AG20443 (cell line): ENCODE measurements at regions not wholly inside any gene's neighbourhood (a gene's known extent, or its start where the extent isn't known, plus 50 kb on each side); places are given as distances from the start of the nearest gene placed in this dataset.
A peak's percentile ranks its signal among the peaks of the same experiment; 100 is the strongest.

ENCODE experiments used
- DNase-seq: peaks from one replicate; pipeline ENCODE4 v3.0.0; 2012; ENCODE audit warnings: low spot score, mixed read lengths

- no peak for DNase-seq
Observed at GRCh38 chr1:220356981-220357850, 85.0 kb upstream of the RAB3GAP2 start.

- no peak for DNase-seq
Observed at GRCh38 chr1:220353229-220354012, 81.2 kb upstream of the RAB3GAP2 start.

- no peak for DNase-seq
Observed at GRCh38 chr1:220348211-220348610, 76.0 kb upstream of the RAB3GAP2 start.

DNA sequence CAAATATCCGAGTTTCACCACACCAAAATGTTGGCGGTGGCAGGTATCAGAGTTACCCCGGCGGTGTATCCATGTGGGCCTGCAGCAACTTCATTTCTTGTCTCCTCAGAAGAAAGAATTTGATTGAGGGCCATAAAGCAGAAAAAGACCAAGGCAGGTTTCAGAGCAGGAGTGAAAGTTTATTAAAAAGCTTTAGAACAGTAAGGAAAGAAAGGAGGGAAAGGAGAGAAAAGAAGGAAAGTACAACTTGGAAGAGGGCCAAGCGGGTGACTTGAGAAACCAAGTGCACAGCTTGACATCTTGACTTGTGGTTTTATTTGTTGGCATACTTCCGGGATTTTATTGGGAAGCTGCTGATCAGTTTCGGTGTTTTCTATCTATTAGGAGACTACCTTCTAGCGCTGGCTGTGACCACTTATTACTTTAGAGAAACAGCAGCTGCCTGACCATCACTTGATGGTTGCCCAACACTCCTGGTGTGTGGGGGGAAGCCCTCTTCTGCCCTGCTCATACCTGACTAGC, 75.5 kb upstream of the RAB3GAP2 start:
- DNase-seq = no peak

- DNase-seq = no peak
Observed at GRCh38 chr1:220344745-220345144, 72.5 kb upstream of the RAB3GAP2 start.

DNA sequence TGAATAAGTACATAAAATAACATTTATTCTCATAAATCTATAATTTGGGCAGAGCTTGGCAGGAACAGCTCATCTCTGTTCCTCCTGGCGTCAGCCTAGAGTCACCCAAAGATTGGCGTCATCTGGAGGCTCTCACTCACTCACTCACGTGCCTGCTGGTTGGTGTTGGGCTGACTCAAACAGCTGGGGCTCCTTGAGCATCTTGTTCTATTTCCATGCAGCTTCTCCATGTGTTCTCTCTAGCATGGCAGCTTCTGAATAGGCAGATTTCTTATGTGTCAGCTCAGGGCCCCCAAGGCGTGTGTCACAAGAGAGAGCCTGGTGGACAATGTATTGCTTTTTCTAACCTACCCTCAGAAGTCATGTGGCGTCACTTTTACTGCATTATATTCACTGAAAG, 70.6 kb upstream of the RAB3GAP2 start:
- DNase-seq = peak; percentile 16

- DNase-seq = no peak
Observed at GRCh38 chr1:220341126-220341525, 68.9 kb upstream of the RAB3GAP2 start.

GRCh38 chr1:220339581-220339980, 67.3 kb upstream of the RAB3GAP2 start:
- DNase-seq = no peak

- DNase-seq = no peak
Observed at GRCh38 chr1:220338759-220339158, 66.5 kb upstream of the RAB3GAP2 start.

GRCh38 chr1:220336391-220337031, 64.3 kb upstream of the RAB3GAP2 start:
- no peak for DNase-seq

DNA sequence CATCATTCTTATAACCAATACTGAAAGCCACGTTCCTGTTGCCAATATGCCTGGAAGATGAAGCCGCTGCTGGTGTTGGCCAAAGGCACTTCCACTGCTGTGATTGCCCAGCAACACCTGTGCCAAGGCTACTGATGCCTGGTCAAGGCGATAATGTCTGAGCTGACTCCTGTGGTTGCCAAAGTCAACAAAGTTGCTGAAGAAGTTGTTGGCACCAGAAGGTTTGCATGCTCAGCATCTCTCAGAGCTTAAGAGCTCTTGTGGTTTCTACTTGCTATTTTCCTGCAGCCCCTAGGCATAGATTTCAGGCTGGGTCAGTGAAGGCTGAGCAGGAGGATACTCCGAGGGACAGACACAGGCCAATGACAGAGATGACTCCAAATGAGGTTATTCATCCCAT, 63.4 kb upstream of the RAB3GAP2 start:
- no peak for DNase-seq

GRCh38 chr1:220331318-220331717, 59.1 kb upstream of the RAB3GAP2 start:
- DNase-seq = no peak

DNA sequence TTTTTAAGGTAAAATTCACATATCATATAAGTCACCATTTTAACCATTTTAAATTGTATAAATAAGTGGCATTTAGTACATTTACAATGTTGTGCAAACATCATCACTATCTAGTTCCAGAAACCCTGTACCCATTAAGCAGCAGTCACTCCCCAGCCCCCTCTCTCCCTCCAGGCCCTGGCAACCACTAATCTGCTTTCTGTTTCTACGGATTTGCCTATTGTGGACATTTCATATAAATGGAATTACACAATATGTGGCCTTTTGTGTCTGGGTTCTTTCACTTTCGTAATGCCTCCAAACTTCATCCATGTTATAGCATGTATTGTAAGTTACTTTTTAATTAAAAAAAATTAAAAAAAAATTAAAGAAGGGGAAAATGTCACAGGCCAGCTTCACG, 58.0 kb upstream of the RAB3GAP2 start:
- no peak for DNase-seq

GRCh38 chr1:220327106-220327505, 54.9 kb upstream of the RAB3GAP2 start:
- no peak for DNase-seq

- no peak for DNase-seq
Observed at GRCh38 chr1:220326578-220326977, 54.3 kb upstream of the RAB3GAP2 start.

DNA sequence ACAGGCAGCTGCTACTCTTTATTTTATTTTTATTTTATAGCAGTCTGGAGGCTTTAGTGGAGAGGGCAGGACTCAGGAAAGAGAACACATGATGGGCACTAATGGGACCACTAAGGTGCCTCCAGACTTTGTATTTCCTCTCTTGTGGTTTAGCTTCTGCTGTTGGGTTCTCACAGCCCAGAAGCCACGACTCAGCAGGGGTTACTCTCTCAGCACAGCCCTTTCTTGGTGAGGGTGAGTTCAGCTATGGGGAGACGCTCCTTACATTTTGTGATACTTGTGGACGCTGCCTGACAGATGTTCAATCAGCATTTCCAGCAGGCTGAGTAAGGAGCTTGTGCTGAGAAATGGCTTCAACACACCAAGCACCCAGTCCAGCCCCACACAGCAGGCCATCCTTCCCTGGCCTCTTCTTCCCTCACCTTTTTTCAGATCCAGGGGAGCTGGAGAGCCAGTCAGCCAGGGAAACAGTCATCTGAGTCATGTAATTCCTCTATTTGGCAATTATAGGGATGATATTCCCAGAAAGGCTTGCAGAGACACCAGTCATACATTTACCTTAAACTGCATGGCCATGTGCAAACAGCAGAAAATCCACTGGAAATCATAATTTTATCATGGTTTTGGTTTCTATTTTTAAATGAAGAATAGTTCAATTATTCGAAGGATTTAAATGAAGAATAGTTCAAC, 53.2 kb upstream of the RAB3GAP2 start:
- no peak for DNase-seq

DNA sequence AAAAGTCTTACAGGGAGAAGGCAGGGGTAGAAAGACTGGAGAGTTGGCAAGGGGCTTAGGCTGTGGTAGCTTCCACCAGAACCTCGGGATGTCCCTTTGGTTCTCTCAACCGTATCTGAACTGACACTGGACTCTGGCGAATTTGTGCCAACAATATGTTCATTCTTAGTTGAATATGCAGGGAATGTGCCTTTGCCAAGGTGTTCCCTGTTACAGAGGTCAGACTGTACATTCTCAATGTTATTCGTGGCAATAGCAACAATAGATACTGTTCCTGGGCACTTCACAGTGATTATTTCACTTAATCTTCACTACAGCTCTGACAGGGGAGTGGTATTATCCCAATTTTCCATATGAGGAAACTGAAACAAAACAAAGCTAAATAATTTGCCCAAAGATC, 51.5 kb upstream of the RAB3GAP2 start:
- DNase-seq = no peak

DNA sequence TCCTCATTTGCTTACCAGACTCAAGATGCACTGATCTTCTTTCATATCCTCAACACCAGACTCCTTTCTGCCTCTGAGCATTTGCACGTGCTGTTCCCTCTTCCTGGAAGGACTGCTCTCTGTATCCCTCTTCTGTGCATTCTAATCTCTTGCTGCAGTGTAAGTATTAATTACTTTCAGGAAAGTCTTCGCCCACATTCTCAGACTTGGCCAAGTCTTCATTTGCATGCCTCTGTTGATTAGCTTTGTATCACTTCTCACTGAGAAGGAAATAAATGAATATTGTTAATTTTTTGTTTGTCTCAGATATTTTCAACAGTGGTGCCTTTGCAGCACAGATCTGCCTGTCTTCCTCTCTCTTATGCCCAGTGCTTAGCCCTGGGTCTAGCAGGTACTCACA, 50.3 kb upstream of the RAB3GAP2 start:
- DNase-seq = no peak
